ENCODE measurements at regions not wholly inside any gene's neighbourhood (a gene's known extent, or its start where the extent isn't known, plus 50 kb on each side); places are given as distances from the start of the nearest gene placed in this dataset.

DNA sequence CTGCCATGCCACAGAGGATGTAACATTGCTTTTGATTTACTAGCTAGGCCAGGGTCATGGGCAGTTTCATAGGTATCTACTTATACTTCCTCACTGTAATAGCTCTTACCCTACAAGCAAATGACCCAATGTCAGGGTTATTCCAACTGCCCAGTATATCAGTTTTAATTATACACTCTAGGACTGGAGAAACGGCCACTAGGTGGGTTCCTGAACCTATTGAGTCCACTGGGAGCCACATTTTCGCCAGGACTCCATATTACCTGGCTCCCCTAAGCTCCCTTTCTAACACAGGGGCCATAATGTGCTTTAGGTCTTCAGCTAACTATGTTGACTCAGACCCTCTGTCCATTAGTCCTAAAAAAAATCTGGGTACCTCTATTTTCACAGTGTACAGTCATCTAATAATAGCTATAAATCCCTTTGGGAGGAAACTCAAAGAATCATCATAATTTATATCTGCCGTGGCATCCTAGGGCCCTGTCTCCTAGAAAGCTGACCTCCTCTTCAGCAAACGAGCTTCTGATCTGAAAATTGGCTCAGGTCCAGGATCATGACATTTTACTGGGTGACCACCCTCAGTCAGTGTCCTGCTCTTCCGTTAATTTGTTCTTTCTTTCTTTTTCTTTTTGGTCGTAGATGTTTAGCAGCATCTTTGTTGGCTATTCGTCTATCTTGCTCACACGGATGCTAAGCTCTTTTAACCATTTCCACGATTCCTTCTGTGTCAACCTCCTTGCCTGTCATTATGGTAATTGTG, 244.3 kb downstream of the FAM76B start:
- no peak for DNase-seq

DNA sequence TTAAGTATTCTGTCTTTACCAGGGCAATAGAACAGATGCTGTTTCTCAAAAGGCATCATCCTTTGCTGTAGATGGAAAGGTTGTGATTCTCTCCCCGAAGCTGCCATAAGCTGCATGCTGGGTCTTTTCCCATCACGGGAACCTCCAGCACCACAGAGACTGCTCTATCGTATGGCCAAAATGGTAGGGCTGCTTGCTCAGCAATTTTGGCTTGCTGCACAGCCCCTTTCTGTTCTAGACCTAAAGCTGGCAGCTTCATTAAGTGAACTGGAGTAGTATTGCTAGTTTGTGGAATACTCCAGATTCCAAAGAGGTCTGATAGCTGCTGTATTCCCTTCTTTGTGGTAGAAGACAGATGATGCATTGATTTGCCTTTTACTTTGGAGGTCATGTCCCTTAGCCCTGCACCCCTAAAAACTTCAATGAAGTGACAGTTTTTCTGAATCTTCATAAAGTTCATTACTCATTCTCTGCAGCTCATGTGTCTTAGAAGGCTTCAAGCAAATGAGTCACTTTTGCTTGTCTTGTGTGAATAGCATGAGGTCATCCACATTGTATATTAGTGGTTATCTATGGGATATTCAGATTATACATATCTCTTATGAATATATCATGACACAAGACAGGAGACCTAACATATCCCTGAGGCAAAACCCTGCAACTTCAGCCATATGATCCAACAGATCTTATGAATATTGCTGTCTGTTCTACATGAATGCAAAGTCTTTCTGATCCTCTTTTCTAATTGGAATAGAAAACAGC, 245.3 kb downstream of the FAM76B start:
- DNase-seq = no peak

GRCh38 chr11:95542868-95543551, 246.6 kb downstream of the FAM76B start:
- DNase-seq = no peak

- no peak for DNase-seq
Observed at GRCh38 chr11:95541715-95542114, 247.9 kb downstream of the FAM76B start.

GRCh38 chr11:95536047-95536690, 253.4 kb downstream of the FAM76B start:
- DNase-seq = no peak

GRCh38 chr11:95534809-95535208, 254.8 kb downstream of the FAM76B start:
- DNase-seq = no peak

- no peak for DNase-seq
Observed at GRCh38 chr11:95534226-95534625, 255.4 kb downstream of the FAM76B start.

GRCh38 chr11:95531116-95531515, 258.5 kb downstream of the FAM76B start:
- DNase-seq = no peak

GRCh38 chr11:95524314-95525036, 265.1 kb downstream of the FAM76B start:
- DNase-seq = no peak

- no peak for DNase-seq
Observed at GRCh38 chr11:95522874-95523273, 266.7 kb downstream of the FAM76B start.

DNA sequence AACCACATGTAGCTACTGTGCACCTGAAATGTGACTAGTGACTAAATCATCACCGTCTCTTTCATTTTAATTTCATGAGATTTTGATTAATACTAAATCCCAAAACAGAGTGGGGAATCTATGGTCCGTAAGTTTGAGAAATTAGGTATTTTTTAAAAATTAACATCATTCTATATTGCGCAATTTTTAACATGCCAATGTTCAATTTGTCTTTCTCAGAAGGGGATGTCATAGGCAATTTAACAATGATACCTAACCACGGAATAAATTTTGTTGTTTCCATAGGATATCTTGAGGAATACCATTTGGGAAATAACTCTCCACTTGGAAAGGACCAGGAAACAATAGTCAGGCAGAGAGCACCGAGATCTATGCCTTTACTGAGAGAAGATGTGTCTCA, 267.7 kb downstream of the FAM76B start:
- no peak for DNase-seq

DNA sequence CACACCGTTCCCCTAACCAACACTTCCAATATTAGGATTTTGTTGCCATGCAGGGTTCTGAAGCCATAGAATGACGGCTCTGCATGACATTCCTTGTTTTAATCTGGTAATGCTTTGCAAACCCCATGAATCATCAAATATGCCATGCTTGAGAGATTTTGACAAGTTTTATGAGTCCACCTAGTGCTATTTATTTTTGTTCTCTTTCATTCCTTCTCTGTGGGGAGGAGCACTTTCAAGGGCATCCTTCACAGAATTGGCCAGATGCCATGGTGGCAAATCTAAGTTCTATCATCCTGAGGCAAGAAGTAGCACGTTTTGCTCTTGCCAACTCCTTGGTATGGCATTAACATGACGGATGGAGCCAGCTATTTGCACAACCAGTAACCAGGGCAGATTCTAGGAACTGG, 268.4 kb downstream of the FAM76B start:
- DNase-seq = no peak

- DNase-seq = no peak
Observed at GRCh38 chr11:95520369-95521132, 269.0 kb downstream of the FAM76B start.

DNA sequence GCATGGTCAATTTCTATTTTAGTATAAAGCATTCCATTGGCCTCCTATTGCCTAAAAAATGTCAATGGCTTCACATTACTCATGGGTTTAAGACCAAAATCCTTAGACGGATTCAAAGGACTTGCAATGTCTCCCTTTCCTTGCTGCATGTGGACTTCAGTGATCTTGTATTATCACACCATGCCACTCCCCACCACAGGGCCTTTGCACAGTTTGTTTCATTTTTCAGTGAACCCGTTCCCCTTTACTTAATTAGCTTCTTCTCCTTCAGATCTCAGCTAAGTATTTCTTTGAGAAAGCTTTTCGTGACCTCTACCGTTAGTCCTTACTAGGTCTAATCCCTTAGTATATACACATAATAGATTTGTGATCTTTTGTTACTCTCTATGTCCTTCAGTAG, 269.7 kb downstream of the FAM76B start:
- no peak for DNase-seq

GRCh38 chr11:95517453-95517852, 272.1 kb downstream of the FAM76B start:
- no peak for DNase-seq

DNA sequence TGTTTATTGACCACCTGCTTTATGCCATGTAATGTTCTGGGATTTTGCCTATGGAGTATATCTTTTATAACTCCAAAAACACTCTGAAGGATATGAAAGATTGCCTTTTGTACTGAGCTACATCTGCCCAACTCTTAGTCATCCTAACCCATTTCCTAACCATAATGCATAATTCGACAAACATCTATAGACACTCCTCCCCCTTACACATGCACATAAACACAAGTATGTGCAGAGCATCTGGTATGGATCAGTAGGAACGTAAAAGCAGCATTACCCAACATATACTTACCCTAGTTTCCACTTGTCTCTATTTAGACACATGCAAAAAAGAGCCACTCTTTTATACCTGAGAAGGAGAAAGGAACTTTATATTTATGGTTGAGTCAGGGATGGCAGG, 272.8 kb downstream of the FAM76B start:
- no peak for DNase-seq

DNA sequence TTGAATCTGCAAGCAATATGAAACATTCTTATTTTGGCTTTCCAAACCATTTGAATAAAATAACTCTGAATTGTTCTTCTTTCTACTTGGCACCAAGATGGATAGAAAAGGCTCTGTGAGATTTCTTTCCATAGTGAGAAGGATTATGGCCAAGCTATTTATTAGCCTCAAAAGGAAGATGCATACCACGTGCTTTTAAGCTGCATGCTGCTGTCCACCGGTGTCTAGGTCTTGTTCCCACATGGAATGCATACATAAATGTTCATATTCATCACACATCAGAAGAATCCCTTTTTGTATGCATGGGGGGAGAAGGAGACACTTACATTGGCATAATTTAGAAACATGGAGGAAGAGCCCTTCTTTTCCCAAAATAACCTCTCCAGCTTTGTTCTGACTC, 273.4 kb downstream of the FAM76B start:
- DNase-seq = no peak

DNA sequence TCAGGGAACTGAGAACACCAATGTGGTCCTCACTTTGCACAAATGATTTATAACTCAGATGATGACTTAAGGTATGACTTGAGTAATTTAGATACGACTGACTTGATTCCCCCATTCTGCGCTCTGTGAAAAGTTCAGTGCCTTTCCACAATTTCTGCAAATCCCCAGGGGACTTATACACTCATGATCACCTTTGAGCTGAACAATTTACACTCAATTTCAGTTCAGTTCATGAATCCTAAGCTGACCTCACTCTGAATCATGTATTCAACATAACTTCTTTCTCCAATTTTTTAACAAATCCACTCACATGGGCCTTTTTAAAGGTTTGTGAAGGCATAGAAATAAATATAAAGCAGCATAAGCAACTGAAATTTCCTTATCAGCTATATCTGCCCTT, 274.2 kb downstream of the FAM76B start:
- DNase-seq = no peak

GRCh38 chr11:95514416-95515110, 275.0 kb downstream of the FAM76B start:
- no peak for DNase-seq

- DNase-seq = no peak
Observed at GRCh38 chr11:95512682-95513081, 276.9 kb downstream of the FAM76B start.

DNA sequence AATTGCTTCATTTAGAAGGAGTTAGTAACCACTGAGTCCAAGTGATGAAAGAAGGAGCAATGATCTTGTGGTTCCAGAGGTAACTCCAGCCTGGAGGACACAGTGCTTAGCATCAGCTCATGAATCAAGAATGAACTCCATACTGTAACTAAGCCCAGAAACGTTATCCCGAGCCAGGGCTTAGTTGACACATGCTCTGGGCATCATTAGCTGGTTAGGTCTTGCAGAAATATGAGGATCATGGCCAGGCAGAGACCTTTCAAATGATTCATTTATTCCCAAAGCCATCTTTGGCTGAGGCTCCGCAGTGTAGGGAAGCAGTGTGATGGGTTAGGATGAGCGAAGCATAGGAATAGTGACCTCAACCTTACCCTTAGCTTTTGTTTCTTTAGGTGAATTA, 277.4 kb downstream of the FAM76B start:
- no peak for DNase-seq

All from NCI-H510A (cell line).